K562 (cell line): ENCODE measurements at regions not wholly inside any gene's neighbourhood (a gene's known extent, or its start where the extent isn't known, plus 50 kb on each side); places are given as distances from the start of the nearest gene placed in this dataset.
"Not testable (repeated sequence)": the region's sequence is repeated elsewhere in the genome, so short reads cannot be mapped to it uniquely, and the experiment has no call there.

ENCODE experiments used
- ATAC-seq: fragments of 200-7000 bp; cut with Tn5 transposase; 3 replicates; pipeline ENCODE4 v1.9.1; 2020; ENCODE audit warnings: moderate library complexity
- BruUV-seq: library from RNA; stranded (reverse); fragments of 400-500 nt; replicated peaks from 2 replicates; lab custom pipeline; 2021; lab: Mats Ljungman, UMichigan
- CTCF ChIA-PET: fragments of 300-600 bp; formaldehyde crosslinking; extraction: SDS; loops from one replicate; lab custom pipeline; 2021; ENCODE audit warnings: low intra/inter-chr PET ratio; lab: Yijun Ruan, JAX
- POLR2A ChIA-PET: fragments of 300-600, 350-650 bp; sonication (Branson Sonifier 250); formaldehyde crosslinking; extraction: SDS; loops from one replicate; lab custom pipeline; 2021; ENCODE audit warnings: antibody characterized with exemption, inconsistent platforms; lab: Yijun Ruan, JAX
- DNase-seq, 4 experiments: peaks; one replicate each; pipeline versions ENCODE4 v3.0.0 to v3.0.0-alpha.2; 2011 to 2018; ENCODE audit warnings: low spot score in 3 of 4, mixed read lengths in 3 of 4; ENCODE audit errors: extremely low read depth in 1 of 4
- FAIRE-seq: peaks from 2 replicates; lab custom pipeline; 2011; peaks lifted over from hg19 to GRCh38; lab: Jason Lieb, UNC
- H2AFZ ChIP-seq: 2 replicates; pipeline ENCODE4 v1.6.0; 2011; ENCODE audit warnings: low read depth, low read length, control low read depth, inconsistent platforms
- H3K27ac ChIP-seq: fragments of 200-600 bp; 3 replicates; pipeline ENCODE4 v1.8.0; 2011; ENCODE audit warnings: low read depth, mild to moderate bottlenecking, control low read depth, inconsistent platforms, low read length, moderate library complexity, mixed read lengths; ENCODE audit errors: extremely low read depth
- H3K27me3 ChIP-seq, 2 experiments: fragments of 300-600 bp in 1 of 2; 2 replicates in 1 of 2; 3 replicates in 1 of 2; pipeline versions ENCODE4 v1.6.0 to v1.8.0; 2011; ENCODE audit warnings: inconsistent platforms in 2 of 2, low read length in 2 of 2, mild to moderate bottlenecking in 1 of 2, mixed read lengths in 1 of 2, moderate library complexity in 1 of 2; ENCODE audit not compliant: control insufficient read depth in 2 of 2, insufficient read depth in 2 of 2
- H3K36me3 ChIP-seq: fragments of 300-600 bp; 3 replicates; pipeline ENCODE4 v1.8.0; 2011; ENCODE audit warnings: mild to moderate bottlenecking, low read length, inconsistent platforms; ENCODE audit not compliant: control insufficient read depth, insufficient read depth
- H3K4me1 ChIP-seq, 2 experiments: fragments of 200-600 bp in 1 of 2; replicated peaks in 1 of 2; 2 replicates in 1 of 2; 3 replicates in 1 of 2; pipeline versions ENCODE4 v1.5.1 to v1.8.0; 2011; ENCODE audit warnings: inconsistent platforms in 2 of 2, low read length in 2 of 2, mild to moderate bottlenecking in 1 of 2, mixed read lengths in 1 of 2, moderate library complexity in 1 of 2; ENCODE audit not compliant: control insufficient read depth in 2 of 2, insufficient read depth in 2 of 2
- H3K4me2 ChIP-seq: 2 replicates; pipeline ENCODE4 v1.6.1; 2011; ENCODE audit warnings: low read length, control low read depth, inconsistent platforms, mixed read lengths; ENCODE audit not compliant: insufficient read depth
- H3K4me3 ChIP-seq: fragments of 200-600 bp; sonication (generic), shearing (Covaris generic); 2 replicates; pipeline ENCODE4 v1.5.1; 2016; ENCODE audit warnings: control low read depth, inconsistent platforms
- H3K79me2 ChIP-seq: fragments of 200-600 bp; 3 replicates; pipeline ENCODE4 v1.8.0; 2011; ENCODE audit warnings: low read length, inconsistent platforms; ENCODE audit not compliant: control insufficient read depth, insufficient read depth
- H3K9ac ChIP-seq, 2 experiments: 2 replicates each; pipeline versions ENCODE4 v1.6.0 to v1.6.1; 2011; ENCODE audit warnings: low read depth in 2 of 2, low read length in 2 of 2, control low read depth in 1 of 2, inconsistent platforms in 1 of 2, mild to moderate bottlenecking in 1 of 2, mixed read lengths in 1 of 2; ENCODE audit not compliant: insufficient read depth in 1 of 2
- H3K9me1 ChIP-seq: one replicate; pipeline ENCODE4 v1.6.0; 2011; ENCODE audit warnings: inconsistent platforms, mild to moderate bottlenecking, low read length, moderate library complexity; ENCODE audit not compliant: control insufficient read depth, insufficient read depth
- H3K9me3 ChIP-seq: replicated peaks from 2 replicates; pipeline ENCODE4 v1.5.1; 2011; ENCODE audit warnings: low read depth, low read length, inconsistent platforms; ENCODE audit not compliant: control insufficient read depth, insufficient read depth
- H4K20me1 ChIP-seq: replicated peaks from 2 replicates; pipeline ENCODE4 v1.6.1; 2011; ENCODE audit warnings: low read length, inconsistent platforms, mixed read lengths; ENCODE audit not compliant: control insufficient read depth, insufficient read depth
- NR2C1 ChIP-seq, 2 experiments: fragments of 450-650 bp; IDR thresholded peaks; 2 replicates each; pipeline ENCODE4 v1.6.1; 2017; ENCODE audit warnings: mild to moderate bottlenecking in 2 of 2, antibody characterized with exemption in 1 of 2, inconsistent platforms in 1 of 2, missing compliant biosample characterization in 1 of 2, missing genetic modification characterization in 1 of 2
- NR2C2 ChIP-seq, 2 experiments: fragments of 200-800 bp in 1 of 2; sonication (Bioruptor generic) in 1 of 2; sonication (generic) in 1 of 2; formaldehyde crosslinking in 1 of 2; IDR thresholded peaks; 2 replicates each; pipeline versions ENCODE4 v1.6.1 to v1.8.0; 2016 to 2022; ENCODE audit warnings: mild to moderate bottlenecking in 1 of 2, missing compliant biosample characterization in 1 of 2, missing genetic modification characterization in 1 of 2, missing genetic modification reagents in 1 of 2
- WGBS: fragments of 100-300 bp; shearing (Covaris generic); methylation state at CpG from one replicate; pipeline ENCODE4 v1.1.6; 2016; ENCODE audit warnings: low coverage, mixed read lengths; ENCODE audit not compliant: insufficient coverage; ENCODE audit errors: missing lambda C conversion rate; 5-methylcytosine and 5-hydroxymethylcytosine counted together
- in situ Hi-C: fragments of 300-500 bp; cut with MboI; formaldehyde crosslinking; loops from 4 replicates; pipeline ENCODE4 v1.15.0; 2018; ENCODE audit warnings: inconsistent platforms, mixed read lengths
- intact Hi-C: fragments of 100-400 bp; cut with micrococcal nuclease; formaldehyde crosslinking; loops from 2 replicates; pipeline ENCODE4 v1.14.2; 2022
- TF ChIP-seq, protein P1 (sequence below), 2 experiments: IDR thresholded peaks; 2 replicates each; pipeline ENCODE4 v1.6.1; 2011; ENCODE audit warnings: borderline replicate concordance in 1 of 2, control low read depth in 1 of 2, low read depth in 1 of 2, low read length in 1 of 2, mild to moderate bottlenecking in 1 of 2, mixed read lengths in 1 of 2, moderate library complexity in 1 of 2; ENCODE audit not compliant: insufficient read depth in 1 of 2, insufficient read length in 1 of 2, poor library complexity in 1 of 2, severe bottlenecking in 1 of 2; ENCODE audit errors: extremely low read depth in 1 of 2

DNA sequence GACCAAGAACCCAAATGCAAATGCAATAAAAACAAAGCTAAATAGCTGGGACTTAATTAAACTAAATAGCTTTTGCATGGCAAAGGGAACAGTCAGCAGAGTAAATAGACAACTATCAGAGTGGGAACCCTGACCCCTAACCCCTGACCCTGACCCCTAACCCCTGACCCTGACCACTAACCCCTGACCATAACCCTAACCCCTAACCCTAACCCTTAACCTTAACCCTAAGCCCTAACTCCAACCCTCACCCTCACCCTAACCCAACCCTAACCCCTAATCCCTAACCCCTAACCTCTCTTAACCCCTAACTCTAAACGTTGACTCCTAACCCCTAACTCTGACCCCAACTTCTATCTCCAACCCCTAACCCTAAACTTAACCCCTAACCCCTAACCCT lies 3014.3 kb upstream of the TEKT4 start:
- WGBS = 0% methylated on average over 1 of the region's 1 CpG
- H3K27ac ChIP-seq; DNase-seq; BruUV-seq; H3K4me3 ChIP-seq; in situ Hi-C loops; H3K79me2 ChIP-seq; FAIRE-seq; H3K9me3 ChIP-seq; CTCF ChIA-PET; H3K4me2 ChIP-seq; H3K27me3 ChIP-seq; POLR2A ChIA-PET; H3K36me3 ChIP-seq; ATAC-seq; H3K4me1 ChIP-seq; H3K9ac ChIP-seq; H3K9me1 ChIP-seq; H4K20me1 ChIP-seq; H2AFZ ChIP-seq; TF ChIP-seq NR2C2 (CRISPR knock-in tag; IDR thresholded peaks at IDR 0.05): not testable (repeated sequence)
- peak; percentile 32; the same call in 1 of the 2 replicates for TF ChIP-seq NR2C2 (tag; IDR thresholded peaks at IDR 0.05)
- peak; percentile 82 for TF ChIP-seq NR2C1 (IDR thresholded peaks at IDR 0.05)
- peak; percentile 71 for TF ChIP-seq NR2C1 (tag; IDR thresholded peaks at IDR 0.05)
- TF ChIP-seq, all 486 proteins: peak for 2; not testable (repeated sequence) for 484
- intact Hi-C loops = not testable (repeated sequence)

DNA sequence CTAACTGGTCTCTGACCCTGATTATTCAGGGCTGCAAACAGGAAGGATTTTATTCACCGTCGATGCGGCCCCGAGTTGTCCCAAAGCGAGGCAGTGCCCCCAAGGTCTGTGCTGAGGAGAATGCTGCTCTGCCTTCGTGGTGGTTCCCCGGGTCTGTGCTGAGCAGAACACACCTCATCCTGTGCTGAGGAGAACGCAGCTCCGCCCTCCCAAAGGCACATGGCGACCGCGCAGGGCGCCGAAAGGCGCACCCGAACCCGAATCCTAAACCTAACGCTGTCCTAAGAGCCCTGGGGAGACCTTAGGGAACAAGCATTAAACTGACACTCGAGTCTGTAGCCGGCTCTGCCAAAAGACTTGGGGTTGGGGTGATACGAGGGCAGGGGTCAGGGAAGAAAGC lies 3013.5 kb upstream of the TEKT4 start:
- H3K9me3 ChIP-seq, FAIRE-seq, H3K9me1 ChIP-seq, in situ Hi-C loops, H3K4me3 ChIP-seq, H3K27ac ChIP-seq, H4K20me1 ChIP-seq, H3K27me3 ChIP-seq, H3K4me1 ChIP-seq, H3K9ac ChIP-seq, ATAC-seq, intact Hi-C loops, H3K79me2 ChIP-seq, H3K36me3 ChIP-seq, POLR2A ChIA-PET, H3K4me2 ChIP-seq, DNase-seq, BruUV-seq, CTCF ChIA-PET: not testable (repeated sequence)
- 0 out of 2 replicates have a peak overlapping the region, but pooled peaks have one; percentile 45 for H2AFZ ChIP-seq
- WGBS = 1% methylated on average over 14 of the region's 21 CpGs
- TF ChIP-seq, protein P1, sequence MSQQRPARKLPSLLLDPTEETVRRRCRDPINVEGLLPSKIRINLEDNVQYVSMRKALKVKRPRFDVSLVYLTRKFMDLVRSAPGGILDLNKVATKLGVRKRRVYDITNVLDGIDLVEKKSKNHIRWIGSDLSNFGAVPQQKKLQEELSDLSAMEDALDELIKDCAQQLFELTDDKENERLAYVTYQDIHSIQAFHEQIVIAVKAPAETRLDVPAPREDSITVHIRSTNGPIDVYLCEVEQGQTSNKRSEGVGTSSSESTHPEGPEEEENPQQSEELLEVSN (IDR thresholded peaks at IDR 0.05; ENCODE audit: borderline replicate concordance in 1 of 2, extremely low read depth in 1 of 2, insufficient read depth in 1 of 2, insufficient read length in 1 of 2, low read depth in 1 of 2, low read length in 1 of 2, poor library complexity in 1 of 2, severe bottlenecking in 1 of 2) = peak in 1 of 2 experiments; percentile 64

DNA sequence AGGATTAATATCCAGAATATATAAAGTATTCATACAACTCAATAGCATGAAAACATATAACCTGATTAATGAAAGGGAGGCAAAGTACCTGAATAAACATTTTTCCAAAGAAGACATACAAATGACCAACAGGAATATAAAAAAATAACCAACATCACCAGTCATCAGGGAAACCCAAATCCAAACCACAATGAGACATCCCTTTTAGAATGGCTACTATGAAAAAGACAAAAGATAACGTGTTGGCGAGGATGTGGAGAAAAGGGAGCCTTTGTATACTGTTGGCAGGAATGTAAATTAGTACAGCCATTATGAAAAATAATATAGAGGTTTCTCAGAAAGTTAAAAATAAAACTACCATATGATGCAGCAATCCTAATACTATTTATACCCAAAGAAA lies 2999.5 kb upstream of the TEKT4 start:
- in situ Hi-C loops = not testable (repeated sequence)

More for the DNA sequence above, 2999.5 kb upstream of the TEKT4 start:
- BruUV-seq, POLR2A ChIA-PET, ATAC-seq, H3K4me1 ChIP-seq, intact Hi-C loops, H3K27me3 ChIP-seq, H3K9me3 ChIP-seq, H4K20me1 ChIP-seq, FAIRE-seq, H3K9ac ChIP-seq, H3K4me2 ChIP-seq, H3K4me3 ChIP-seq, H2AFZ ChIP-seq, H3K27ac ChIP-seq, H3K9me1 ChIP-seq, CTCF ChIA-PET, DNase-seq, H3K79me2 ChIP-seq, H3K36me3 ChIP-seq: not testable (repeated sequence)
- WGBS = 0% methylated on average over 2 of the region's 2 CpGs
